NB4 (cell line): ENCODE measurements at regions not wholly inside any gene's neighbourhood (a gene's known extent, or its start where the extent isn't known, plus 50 kb on each side); places are given as distances from the start of the nearest gene placed in this dataset.

Experiments used
- POLR2A ChIP-seq: IDR thresholded peaks from 2 replicates; pipeline ENCODE4 v1.6.1; 2011; ENCODE audit warnings: mild to moderate bottlenecking; ENCODE audit not compliant: insufficient read length; ENCODE audit errors: extremely low read depth
- TF ChIP-seq, protein P1 (sequence below): IDR thresholded peaks from one replicate; pipeline ENCODE4 v1.5.1; 2012; ENCODE audit warnings: low read depth, low read length
- TF ChIP-seq, protein P2 (sequence below): IDR thresholded peaks from 2 replicates; pipeline ENCODE4 v1.6.1; 2011; ENCODE audit warnings: low read depth, low read length

GRCh38 chrX:129034196-129034595 lies 489.1 kb downstream of the SMARCA1 start:
- TF ChIP-seq, protein P1, sequence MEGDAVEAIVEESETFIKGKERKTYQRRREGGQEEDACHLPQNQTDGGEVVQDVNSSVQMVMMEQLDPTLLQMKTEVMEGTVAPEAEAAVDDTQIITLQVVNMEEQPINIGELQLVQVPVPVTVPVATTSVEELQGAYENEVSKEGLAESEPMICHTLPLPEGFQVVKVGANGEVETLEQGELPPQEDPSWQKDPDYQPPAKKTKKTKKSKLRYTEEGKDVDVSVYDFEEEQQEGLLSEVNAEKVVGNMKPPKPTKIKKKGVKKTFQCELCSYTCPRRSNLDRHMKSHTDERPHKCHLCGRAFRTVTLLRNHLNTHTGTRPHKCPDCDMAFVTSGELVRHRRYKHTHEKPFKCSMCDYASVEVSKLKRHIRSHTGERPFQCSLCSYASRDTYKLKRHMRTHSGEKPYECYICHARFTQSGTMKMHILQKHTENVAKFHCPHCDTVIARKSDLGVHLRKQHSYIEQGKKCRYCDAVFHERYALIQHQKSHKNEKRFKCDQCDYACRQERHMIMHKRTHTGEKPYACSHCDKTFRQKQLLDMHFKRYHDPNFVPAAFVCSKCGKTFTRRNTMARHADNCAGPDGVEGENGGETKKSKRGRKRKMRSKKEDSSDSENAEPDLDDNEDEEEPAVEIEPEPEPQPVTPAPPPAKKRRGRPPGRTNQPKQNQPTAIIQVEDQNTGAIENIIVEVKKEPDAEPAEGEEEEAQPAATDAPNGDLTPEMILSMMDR = no peak
- TF ChIP-seq POLR2A = no peak
- TF ChIP-seq, protein P2, sequence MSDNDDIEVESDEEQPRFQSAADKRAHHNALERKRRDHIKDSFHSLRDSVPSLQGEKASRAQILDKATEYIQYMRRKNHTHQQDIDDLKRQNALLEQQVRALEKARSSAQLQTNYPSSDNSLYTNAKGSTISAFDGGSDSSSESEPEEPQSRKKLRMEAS = no peak
